Panc1 (cell line): ENCODE measurements at regions not wholly inside any gene's neighbourhood (a gene's known extent, or its start where the extent isn't known, plus 50 kb on each side); places are given as distances from the start of the nearest gene placed in this dataset.

Source experiments
- ATAC-seq: fragments of 200-7000 bp; cut with Tn5 transposase; 2 replicates; pipeline ENCODE4 v1.9.1; 2020; ENCODE audit warnings: mild to moderate bottlenecking, moderate library complexity
- BruUV-seq: library from RNA; stranded (reverse); fragments of 400-500 nt; replicated peaks from 2 replicates; lab custom pipeline; 2021; lab: Mats Ljungman, UMichigan
- CTCF ChIA-PET: fragments of 300-600 bp; sonication (Branson Sonifier 250); formaldehyde crosslinking; loops from one replicate; lab custom pipeline; 2022; ENCODE audit warnings: antibody characterized with exemption; lab: Charles Lee
- POLR2A ChIA-PET: fragments of 300-600 bp; sonication (Branson Sonifier 250); formaldehyde crosslinking; loops from one replicate; lab custom pipeline; 2022; ENCODE audit warnings: antibody characterized with exemption; lab: Charles Lee
- DNase-seq: peaks from one replicate; pipeline ENCODE4 v3.0.0-alpha.2; 2010; ENCODE audit warnings: low read depth, low spot score
- H3K27ac ChIP-seq: 2 replicates; pipeline ENCODE4 v1.5.1; 2011; ENCODE audit warnings: mild to moderate bottlenecking, low read length, inconsistent platforms
- H3K27me3 ChIP-seq: fragments of 200-500 bp; sonication (Bioruptor generic); 2 replicates; pipeline ENCODE4 v1.6.0; 2014; ENCODE audit warnings: low read length, inconsistent platforms; ENCODE audit not compliant: control insufficient read depth, insufficient read depth
- H3K36me3 ChIP-seq: fragments of 200-500 bp; sonication (Bioruptor generic); 2 replicates; pipeline ENCODE4 v1.5.1; 2014; ENCODE audit warnings: inconsistent platforms, mild to moderate bottlenecking, low read length, moderate library complexity; ENCODE audit not compliant: control insufficient read depth, insufficient read depth
- H3K4me1 ChIP-seq: 2 replicates; pipeline ENCODE4 v1.5.1; 2011; ENCODE audit warnings: inconsistent platforms, mild to moderate bottlenecking, low read length, moderate library complexity; ENCODE audit not compliant: control insufficient read depth, insufficient read depth
- H3K4me3 ChIP-seq, 2 experiments: 2 replicates each; pipeline ENCODE4 v1.5.1; 2011 to 2012; ENCODE audit warnings: low read depth in 2 of 2, low read length in 2 of 2, mild to moderate bottlenecking in 2 of 2, inconsistent platforms in 1 of 2, moderate library complexity in 1 of 2
- H3K9me3 ChIP-seq: fragments of 200-500 bp; sonication (Bioruptor generic); 2 replicates; pipeline ENCODE4 v1.5.1; 2014; ENCODE audit warnings: low read depth, mild to moderate bottlenecking, inconsistent platforms, low read length, moderate library complexity; ENCODE audit not compliant: control insufficient read depth, insufficient read depth
- POLR2AphosphoS5 ChIP-seq: IDR thresholded peaks from 2 replicates; pipeline ENCODE4 v1.6.1; 2012; ENCODE audit warnings: mild to moderate bottlenecking, low read depth, low read length, moderate library complexity
- SIN3A ChIP-seq: IDR thresholded peaks from 2 replicates; pipeline ENCODE4 v1.6.1; 2012; ENCODE audit warnings: low read depth, mild to moderate bottlenecking, low read length, moderate library complexity, borderline replicate concordance; ENCODE audit not compliant: insufficient read depth
- TCF7L2 ChIP-seq: IDR thresholded peaks from 2 replicates; pipeline ENCODE4 v1.6.1; 2011; ENCODE audit warnings: mild to moderate bottlenecking, low read depth, low read length, inconsistent platforms
- in situ Hi-C: cut with HindIII; loops from 2 replicates; pipeline ENCODE4 v1.10.0; 2016; ENCODE audit warnings: low sequenced_read_pairs, low pct_unique_long_range_greater_than_20kb
- intact Hi-C: fragments of 100-400 bp; cut with micrococcal nuclease; formaldehyde crosslinking; loops from one replicate; pipeline ENCODE4 v1.10.0; 2022; ENCODE audit not compliant: unreplicated experiment
- TF ChIP-seq, protein P1 (sequence below): fragments of 450-650 bp; IDR thresholded peaks from 2 replicates; pipeline ENCODE4 v1.5.1; 2017; ENCODE audit warnings: mild to moderate bottlenecking
- TF ChIP-seq, protein P2 (sequence below), 2 experiments: IDR thresholded peaks; 2 replicates each; pipeline ENCODE4 v1.6.1; 2011 to 2012; ENCODE audit warnings: low read depth in 2 of 2, control low read depth in 1 of 2, low read length in 1 of 2, mild to moderate bottlenecking in 1 of 2, moderate library complexity in 1 of 2; ENCODE audit not compliant: insufficient read depth in 1 of 2

- in situ Hi-C loops, result no loop called here
- Histone ChIP-seq H3K4me1 (no peaks in the 10 kb centered on the region), H3K27ac (no peak overlapping the region), H3K36me3 (no peaks in the 10 kb centered on the region), H3K27me3 (no peaks in the 10 kb centered on the region), H3K9me3 (no peaks in the 10 kb centered on the region), H3K4me3 (no peak overlapping the region)
- TF ChIP-seq POLR2AphosphoS5 (no peak), SIN3A (no peak), TCF7L2 (no peak)
- TF ChIP-seq, protein P1, sequence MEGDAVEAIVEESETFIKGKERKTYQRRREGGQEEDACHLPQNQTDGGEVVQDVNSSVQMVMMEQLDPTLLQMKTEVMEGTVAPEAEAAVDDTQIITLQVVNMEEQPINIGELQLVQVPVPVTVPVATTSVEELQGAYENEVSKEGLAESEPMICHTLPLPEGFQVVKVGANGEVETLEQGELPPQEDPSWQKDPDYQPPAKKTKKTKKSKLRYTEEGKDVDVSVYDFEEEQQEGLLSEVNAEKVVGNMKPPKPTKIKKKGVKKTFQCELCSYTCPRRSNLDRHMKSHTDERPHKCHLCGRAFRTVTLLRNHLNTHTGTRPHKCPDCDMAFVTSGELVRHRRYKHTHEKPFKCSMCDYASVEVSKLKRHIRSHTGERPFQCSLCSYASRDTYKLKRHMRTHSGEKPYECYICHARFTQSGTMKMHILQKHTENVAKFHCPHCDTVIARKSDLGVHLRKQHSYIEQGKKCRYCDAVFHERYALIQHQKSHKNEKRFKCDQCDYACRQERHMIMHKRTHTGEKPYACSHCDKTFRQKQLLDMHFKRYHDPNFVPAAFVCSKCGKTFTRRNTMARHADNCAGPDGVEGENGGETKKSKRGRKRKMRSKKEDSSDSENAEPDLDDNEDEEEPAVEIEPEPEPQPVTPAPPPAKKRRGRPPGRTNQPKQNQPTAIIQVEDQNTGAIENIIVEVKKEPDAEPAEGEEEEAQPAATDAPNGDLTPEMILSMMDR, result no peak
- TF ChIP-seq, protein P2, sequence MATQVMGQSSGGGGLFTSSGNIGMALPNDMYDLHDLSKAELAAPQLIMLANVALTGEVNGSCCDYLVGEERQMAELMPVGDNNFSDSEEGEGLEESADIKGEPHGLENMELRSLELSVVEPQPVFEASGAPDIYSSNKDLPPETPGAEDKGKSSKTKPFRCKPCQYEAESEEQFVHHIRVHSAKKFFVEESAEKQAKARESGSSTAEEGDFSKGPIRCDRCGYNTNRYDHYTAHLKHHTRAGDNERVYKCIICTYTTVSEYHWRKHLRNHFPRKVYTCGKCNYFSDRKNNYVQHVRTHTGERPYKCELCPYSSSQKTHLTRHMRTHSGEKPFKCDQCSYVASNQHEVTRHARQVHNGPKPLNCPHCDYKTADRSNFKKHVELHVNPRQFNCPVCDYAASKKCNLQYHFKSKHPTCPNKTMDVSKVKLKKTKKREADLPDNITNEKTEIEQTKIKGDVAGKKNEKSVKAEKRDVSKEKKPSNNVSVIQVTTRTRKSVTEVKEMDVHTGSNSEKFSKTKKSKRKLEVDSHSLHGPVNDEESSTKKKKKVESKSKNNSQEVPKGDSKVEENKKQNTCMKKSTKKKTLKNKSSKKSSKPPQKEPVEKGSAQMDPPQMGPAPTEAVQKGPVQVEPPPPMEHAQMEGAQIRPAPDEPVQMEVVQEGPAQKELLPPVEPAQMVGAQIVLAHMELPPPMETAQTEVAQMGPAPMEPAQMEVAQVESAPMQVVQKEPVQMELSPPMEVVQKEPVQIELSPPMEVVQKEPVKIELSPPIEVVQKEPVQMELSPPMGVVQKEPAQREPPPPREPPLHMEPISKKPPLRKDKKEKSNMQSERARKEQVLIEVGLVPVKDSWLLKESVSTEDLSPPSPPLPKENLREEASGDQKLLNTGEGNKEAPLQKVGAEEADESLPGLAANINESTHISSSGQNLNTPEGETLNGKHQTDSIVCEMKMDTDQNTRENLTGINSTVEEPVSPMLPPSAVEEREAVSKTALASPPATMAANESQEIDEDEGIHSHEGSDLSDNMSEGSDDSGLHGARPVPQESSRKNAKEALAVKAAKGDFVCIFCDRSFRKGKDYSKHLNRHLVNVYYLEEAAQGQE (IDR thresholded peaks at IDR 0.05; ENCODE audit: insufficient read depth in 1 of 2, low read depth in 2 of 2, low read length in 1 of 2), result no peak
- ChIA-PET POLR2A (no interaction called here), CTCF (no interaction called here)
- DNase-seq (no peak), ATAC-seq (no peak)
- BruUV-seq, result no TSS peak
- intact Hi-C loops, result no loop called here
These were observed 119.9 kb upstream of the LHX8 start for GRCh38 chr1:75014250-75014649.

GRCh38 chr1:75023005-75023404 lies 111.2 kb upstream of the LHX8 start:
- Histone ChIP-seq H3K27ac (no peak overlapping the region), H3K4me1 (no peaks in the 10 kb centered on the region), H3K4me3 (no peak overlapping the region), H3K36me3 (no peaks in the 10 kb centered on the region; the same call in 1 of the 2 replicates), H3K27me3 (no peaks in the 10 kb centered on the region), H3K9me3 (no peaks in the 10 kb centered on the region)
- intact Hi-C loops, result no loop called here
- ATAC-seq (no peak), DNase-seq (no peak)
- ChIA-PET POLR2A (no interaction called here), CTCF (no interaction called here)
- no TSS peak for BruUV-seq
- in situ Hi-C loops, result no loop called here
- TF ChIP-seq, protein P1, result no peak
- TF ChIP-seq POLR2AphosphoS5, result no peak
- no peak for TF ChIP-seq SIN3A
- no peak for TF ChIP-seq TCF7L2
- TF ChIP-seq, protein P2 (IDR thresholded peaks at IDR 0.05; ENCODE audit: insufficient read depth in 1 of 2, low read depth in 2 of 2, low read length in 1 of 2), result no peak
